ENCODE measurements at regions not wholly inside any gene's neighbourhood (a gene's known extent, or its start where the extent isn't known, plus 50 kb on each side); places are given as distances from the start of the nearest gene placed in this dataset.
"Not testable (repeated sequence)": the region's sequence is repeated elsewhere in the genome, so short reads cannot be mapped to it uniquely, and the experiment has no call there.

GRCh38 chr1:81738875-81739274 lies 61.9 kb upstream of the ADGRL2 start:
- DNase-seq (ENCODE audit: low spot score): no peak

DNA sequence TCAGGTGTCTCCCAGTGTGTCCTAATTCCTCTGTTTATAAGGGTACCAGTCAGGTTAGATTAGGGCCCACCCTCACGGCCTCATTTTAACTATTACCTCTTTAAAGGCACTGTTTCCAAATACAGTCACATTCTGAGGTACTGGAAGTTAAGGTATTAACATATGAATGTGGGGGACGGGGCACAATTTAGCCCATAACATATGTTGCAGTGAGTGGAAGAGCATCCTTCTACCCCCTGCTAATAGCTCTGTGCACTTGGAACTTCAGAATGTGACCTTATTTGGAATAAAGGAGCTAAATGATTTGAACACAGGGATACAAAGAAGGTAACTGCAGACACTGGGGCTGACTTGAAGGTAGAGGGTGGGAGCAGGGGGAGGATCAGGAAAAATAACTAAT lies 67.3 kb upstream of the ADGRL2 start:
- no peak for DNase-seq (ENCODE audit: low spot score)

DNA sequence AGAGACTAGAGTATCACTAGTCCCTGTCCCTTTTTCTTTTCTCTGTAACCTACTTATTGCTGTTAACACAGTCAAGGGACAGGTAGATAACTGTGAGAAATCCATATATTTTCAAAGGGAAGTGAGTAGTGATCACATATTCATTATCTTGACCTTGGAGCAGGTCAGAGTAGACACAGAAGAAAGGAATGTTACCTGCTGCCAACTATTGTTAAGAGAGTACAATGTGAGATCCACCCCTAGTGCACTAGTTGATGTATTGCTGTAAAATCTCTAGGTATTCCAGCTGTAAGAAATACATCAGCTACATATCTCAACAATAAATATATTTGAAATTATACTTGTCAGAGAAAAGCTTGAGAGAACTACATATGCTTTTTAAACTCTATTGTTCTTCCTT lies 68.7 kb upstream of the ADGRL2 start:
- DNase-seq (ENCODE audit: low spot score): no peak

GRCh38 chr1:81730881-81731280 lies 69.9 kb upstream of the ADGRL2 start:
- DNase-seq (ENCODE audit: low spot score): no peak

- DNase-seq (ENCODE audit: low spot score): not testable (repeated sequence)
Observed at GRCh38 chr1:81730299-81730698, 70.4 kb upstream of the ADGRL2 start.

DNA sequence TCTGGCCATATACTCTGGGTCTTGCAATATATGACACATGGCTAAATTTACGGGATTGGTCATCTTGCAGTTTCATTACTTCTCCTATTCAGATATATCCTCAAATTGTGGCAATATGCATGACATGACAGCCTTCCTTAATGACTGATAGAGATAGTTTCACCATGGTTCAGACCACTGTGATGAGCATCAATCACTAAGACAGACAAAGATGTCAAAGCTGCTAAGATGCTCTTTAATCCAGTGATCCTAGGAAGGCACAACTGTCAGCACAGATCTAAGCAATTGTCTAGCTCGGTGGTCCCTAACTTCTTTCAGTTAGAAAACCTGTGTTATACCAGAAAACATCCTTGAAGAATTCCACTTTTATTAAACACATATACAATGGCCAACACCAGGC lies 70.9 kb upstream of the ADGRL2 start:
- DNase-seq (ENCODE audit: low spot score): no peak

DNA sequence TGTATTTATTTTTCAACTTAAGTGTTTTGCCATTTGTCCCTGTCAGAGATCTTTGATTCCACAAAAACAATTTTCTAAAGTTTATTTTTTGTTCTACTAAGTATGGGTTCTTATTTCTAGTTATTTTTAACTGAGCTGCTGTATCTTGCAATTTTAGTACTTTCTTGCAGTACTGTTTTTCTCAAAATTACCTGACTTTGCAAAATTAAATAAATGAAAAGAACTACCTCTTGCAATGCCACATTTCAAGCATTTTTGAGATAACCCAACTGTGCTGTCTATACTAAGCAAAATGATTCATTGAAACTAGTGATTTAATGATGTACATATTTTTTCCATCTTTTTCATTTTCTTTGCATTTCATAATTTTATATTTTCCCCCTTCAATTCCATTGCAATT lies 71.5 kb upstream of the ADGRL2 start:
- DNase-seq (ENCODE audit: low spot score): no peak

GRCh38 chr1:81725823-81726222 lies 74.9 kb upstream of the ADGRL2 start:
- no peak for DNase-seq (ENCODE audit: low spot score)

DNA sequence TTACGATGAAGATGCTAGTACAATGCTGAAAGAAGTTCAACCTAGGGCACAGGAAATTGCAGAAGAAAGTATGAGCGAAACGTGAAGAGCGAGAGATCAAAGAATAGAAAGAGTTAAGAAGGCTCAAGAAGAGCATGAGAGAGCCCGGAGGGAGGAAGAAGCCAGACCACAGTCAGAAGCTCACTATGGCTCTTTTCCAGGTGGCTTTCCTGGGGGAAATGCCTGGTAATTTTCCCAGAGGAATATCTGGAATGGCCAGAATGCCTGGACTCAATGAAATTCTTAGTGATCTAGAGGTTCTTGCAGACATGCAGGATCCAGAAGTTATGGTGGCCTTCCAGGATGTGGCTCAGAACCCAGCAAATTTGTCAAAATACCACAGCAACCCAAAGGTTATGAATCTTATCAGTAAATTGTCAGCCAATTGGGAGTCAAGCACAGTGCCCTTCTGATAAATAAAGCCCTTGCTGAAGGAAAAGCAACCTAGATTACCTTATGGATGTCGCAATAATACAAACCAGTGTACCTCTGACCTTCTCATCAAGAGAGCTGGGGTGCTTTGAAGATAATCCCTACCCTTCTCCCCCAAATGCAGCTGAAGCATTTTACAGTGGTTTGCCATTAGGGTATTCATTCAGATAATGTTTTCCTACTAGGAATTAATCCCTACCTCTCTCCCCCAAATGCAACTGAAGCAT lies 78.0 kb upstream of the ADGRL2 start:
- DNase-seq (ENCODE audit: low spot score): not testable (repeated sequence)

- not testable (repeated sequence) for DNase-seq (ENCODE audit: low spot score)
Observed at GRCh38 chr1:81720256-81720655, 80.5 kb upstream of the ADGRL2 start.

GRCh38 chr1:81717230-81717629 lies 83.5 kb upstream of the ADGRL2 start:
- DNase-seq (ENCODE audit: low spot score): no peak

DNA sequence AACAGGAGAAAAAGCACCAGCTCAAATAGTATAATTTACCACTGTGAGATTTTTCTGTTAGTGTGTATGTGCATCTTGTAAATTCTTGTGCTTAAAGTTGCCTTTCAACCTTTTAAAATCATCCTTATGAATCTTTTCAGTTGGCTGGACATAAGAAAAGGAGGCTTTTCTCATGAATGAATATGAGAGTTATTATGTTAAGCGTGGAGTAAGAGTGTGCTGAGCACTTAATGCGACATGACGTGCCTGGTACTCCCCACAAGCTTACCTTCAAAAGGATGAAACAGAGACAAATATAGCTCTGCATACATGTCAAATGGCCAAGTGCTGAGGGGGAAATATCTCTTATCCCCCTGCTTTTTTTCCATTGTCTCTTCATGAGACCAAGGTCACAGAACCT lies 85.3 kb upstream of the ADGRL2 start:
- no peak for DNase-seq (ENCODE audit: low spot score)

DNA sequence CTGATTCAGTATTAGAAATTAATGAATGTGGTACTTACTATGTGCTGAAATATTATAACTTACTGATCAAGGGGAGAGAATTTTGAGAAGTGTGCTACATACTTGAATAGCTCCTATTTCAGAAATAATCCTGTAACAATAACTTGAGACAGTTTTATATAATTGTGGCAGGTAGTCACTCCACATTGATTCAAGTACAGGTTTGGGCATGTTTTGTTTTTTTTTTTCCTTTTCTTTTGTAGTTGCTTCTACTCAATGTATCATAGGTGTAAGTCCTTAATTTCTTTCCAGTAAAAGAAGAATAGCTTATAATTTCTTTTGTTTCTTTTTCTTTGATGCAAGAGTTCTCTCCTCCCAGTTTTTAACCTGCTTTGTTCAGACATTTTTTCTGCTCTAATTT lies 86.1 kb upstream of the ADGRL2 start:
- no peak for DNase-seq (ENCODE audit: low spot score)

DNA sequence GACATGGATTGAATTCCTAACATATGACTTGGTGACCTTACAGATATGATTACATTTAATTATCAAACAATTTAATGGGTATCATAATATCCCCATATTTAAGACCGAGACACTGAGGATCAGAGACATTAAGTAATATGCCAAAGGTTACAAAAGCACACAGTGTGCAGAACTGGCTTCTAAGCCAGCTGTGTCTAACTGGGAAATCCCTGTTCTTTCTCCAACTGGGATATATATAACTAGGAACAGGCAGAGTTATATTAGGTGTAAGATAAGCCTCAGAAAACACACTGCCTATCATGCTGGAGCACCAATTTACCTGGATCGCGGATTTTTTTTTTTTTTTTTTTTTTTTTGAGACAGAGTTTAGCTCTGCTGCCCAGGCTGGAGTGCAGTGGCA lies 88.3 kb upstream of the ADGRL2 start:
- no peak for DNase-seq (ENCODE audit: low spot score)

GRCh38 chr1:81710857-81711256 lies 89.9 kb upstream of the ADGRL2 start:
- no peak for DNase-seq (ENCODE audit: low spot score)

DNA sequence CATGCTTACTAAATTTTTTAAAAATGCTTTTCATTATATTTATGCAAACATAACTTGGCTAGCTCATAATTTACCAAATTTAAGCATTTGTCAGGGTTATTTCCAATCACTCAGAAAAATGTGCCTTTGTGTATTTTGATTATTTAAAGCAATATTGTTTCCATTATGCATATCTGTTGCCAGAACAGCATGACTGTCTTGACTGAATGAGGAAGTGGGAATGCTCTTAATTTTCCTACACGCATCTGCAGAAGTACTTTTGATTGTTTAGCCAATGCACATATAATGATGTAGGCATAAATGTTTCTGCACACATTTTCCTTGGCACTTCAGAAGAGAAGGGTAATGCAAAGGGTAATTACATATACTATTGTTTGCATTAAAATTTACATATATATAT lies 92.5 kb upstream of the ADGRL2 start:
- no peak for DNase-seq (ENCODE audit: low spot score)

DNA sequence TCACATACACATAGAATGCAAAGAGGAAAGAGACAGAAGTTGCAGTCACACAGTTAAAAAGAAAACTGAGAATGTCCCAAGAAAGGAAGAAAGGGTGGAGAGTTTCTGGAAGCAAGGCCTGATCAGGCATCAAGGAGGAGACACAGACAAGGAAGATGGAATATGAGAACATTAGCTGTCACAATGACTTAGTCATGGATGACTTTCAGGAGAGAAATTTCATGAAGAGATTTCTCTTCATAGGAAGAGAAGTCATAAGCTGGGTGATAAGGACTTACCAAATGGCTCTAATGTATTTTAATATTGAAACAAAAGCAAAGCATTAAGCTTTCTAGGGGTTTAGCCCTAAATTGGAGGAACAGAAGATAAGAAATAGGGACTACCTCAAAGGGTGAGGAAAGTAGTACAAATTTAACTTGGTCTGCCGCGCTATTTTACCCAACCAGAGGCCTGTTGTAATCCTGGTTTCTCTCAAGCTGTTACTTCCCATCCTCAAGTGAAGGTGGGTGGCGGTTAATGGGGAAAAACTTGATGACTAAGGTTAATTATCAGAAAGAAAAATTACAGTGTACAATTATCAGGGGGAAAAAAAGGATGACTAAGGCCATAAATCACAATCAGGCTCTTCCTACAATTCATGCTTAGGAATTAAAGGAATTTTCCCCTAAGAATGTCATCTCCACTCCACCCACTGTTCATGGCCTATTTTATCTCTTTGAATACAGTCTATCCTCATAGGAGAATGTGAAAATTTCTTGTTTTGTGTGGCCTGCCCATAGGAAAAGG lies 93.9 kb upstream of the ADGRL2 start:
- no peak for DNase-seq (ENCODE audit: low spot score)

DNA sequence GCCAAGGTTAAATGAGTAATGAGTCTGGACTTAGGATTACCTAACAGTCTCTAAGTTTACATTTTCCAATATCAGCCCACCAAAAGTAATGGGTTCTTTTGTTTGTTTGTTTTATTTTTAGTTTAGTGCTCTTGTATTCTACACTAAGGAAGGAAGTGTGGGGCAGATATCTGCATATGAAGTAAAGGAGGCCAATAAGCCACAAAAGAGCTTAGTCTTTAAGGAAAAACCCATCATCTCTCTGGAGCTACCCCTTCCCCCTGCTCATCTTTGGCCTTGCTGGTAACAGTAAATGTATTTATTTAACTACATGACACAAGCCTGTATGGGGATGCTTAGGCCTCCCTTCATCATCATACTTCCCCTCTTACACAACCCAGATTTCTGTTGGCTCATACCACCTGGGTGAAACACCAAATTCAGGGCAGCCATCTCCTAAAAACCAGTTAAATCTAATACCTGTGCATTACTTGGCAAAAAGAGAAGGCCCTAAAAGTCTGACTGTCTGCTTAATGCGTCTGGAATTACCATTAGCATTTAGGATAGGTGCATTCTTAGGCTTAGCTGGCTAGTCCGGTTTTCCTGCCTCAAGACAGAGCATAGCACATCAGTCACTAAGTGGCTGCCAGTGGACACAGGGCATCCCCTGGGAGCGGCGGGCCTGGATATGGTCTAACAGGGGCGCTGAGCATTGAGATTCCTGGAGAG lies 96.8 kb upstream of the ADGRL2 start:
- DNase-seq (ENCODE audit: low spot score): no peak

DNA sequence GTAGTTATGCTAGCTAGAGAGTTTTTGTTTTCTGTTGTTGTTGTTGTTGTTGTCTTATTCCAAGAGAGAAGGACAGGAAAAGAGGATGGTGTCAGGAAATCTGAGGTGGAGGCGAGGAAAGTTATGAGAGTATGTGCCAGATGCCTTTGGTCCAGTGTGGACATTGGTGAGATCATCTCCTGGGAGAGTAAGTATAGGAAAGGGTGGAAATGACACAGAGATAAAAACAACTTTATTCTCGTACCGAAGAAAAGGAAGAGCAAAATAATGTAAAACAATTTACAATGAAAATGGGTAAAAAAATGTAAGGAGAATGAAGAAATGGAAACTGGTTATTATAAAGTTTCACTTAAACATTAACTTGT lies 97.4 kb upstream of the ADGRL2 start:
- DNase-seq (ENCODE audit: low spot score): no peak

- no peak for DNase-seq (ENCODE audit: low spot score)
Observed at GRCh38 chr1:81702903-81703302, 97.8 kb upstream of the ADGRL2 start.

- DNase-seq (ENCODE audit: low spot score): no peak
Observed at GRCh38 chr1:81702079-81702715, 98.5 kb upstream of the ADGRL2 start.

GRCh38 chr1:81700728-81701470 lies 99.8 kb upstream of the ADGRL2 start:
- DNase-seq (ENCODE audit: low spot score): no peak
